Osteoblast (primary cell): ENCODE measurements at regions not wholly inside any gene's neighbourhood (a gene's known extent, or its start where the extent isn't known, plus 50 kb on each side); places are given as distances from the start of the nearest gene placed in this dataset.

ENCODE experiments used
- DNase-seq: peaks from one replicate; pipeline ENCODE4 v3.0.0; 2011; ENCODE audit warnings: low spot score, mixed read lengths; ENCODE audit not compliant: insufficient read length; ENCODE audit errors: missing footprints
- H2AFZ ChIP-seq: 2 replicates; pipeline ENCODE4 v1.6.0; 2011; ENCODE audit warnings: mild to moderate bottlenecking, low read length
- H3K27ac ChIP-seq: 2 replicates; pipeline ENCODE4 v1.5.1; 2011; ENCODE audit warnings: mild to moderate bottlenecking, low read depth, low read length, moderate library complexity
- H3K27me3 ChIP-seq: 2 replicates; pipeline ENCODE4 v1.6.0; 2012; ENCODE audit warnings: mild to moderate bottlenecking, control low read depth, inconsistent platforms, low read length, moderate library complexity; ENCODE audit not compliant: insufficient read depth
- H3K36me3 ChIP-seq: 2 replicates; pipeline ENCODE4 v1.5.1; 2011; ENCODE audit warnings: mild to moderate bottlenecking, low read length, control low read depth, moderate library complexity; ENCODE audit not compliant: insufficient read depth
- H3K4me1 ChIP-seq: 2 replicates; pipeline ENCODE4 v1.5.1; 2011; ENCODE audit warnings: mild to moderate bottlenecking, low read length, control low read depth, moderate library complexity; ENCODE audit not compliant: insufficient read depth
- H3K4me2 ChIP-seq: 2 replicates; pipeline ENCODE4 v1.6.0; 2011; ENCODE audit warnings: mild to moderate bottlenecking, low read length; ENCODE audit not compliant: insufficient read depth
- H3K4me3 ChIP-seq: fragments of 200-600 bp; sonication (generic); 3 replicates; pipeline ENCODE4 v1.5.1; 2012; ENCODE audit warnings: mild to moderate bottlenecking, low read length, inconsistent platforms; ENCODE audit not compliant: insufficient read depth
- H3K79me2 ChIP-seq: 2 replicates; pipeline ENCODE4 v1.6.0; 2012; ENCODE audit warnings: mild to moderate bottlenecking, low read length, control low read depth, inconsistent platforms; ENCODE audit not compliant: insufficient read depth
- H3K9me3 ChIP-seq: 2 replicates; pipeline ENCODE4 v1.5.1; 2011; ENCODE audit warnings: low read depth, low read length, control low read depth
- H4K20me1 ChIP-seq: 2 replicates; pipeline ENCODE4 v1.6.0; 2012; ENCODE audit warnings: mild to moderate bottlenecking, low read length, control low read depth; ENCODE audit not compliant: insufficient read depth
- TF ChIP-seq, protein P1 (sequence below): IDR thresholded peaks from 2 replicates; pipeline ENCODE4 v1.5.1; 2011; ENCODE audit warnings: mild to moderate bottlenecking, low read depth, low read length, moderate library complexity; ENCODE audit errors: extremely low read depth

DNA sequence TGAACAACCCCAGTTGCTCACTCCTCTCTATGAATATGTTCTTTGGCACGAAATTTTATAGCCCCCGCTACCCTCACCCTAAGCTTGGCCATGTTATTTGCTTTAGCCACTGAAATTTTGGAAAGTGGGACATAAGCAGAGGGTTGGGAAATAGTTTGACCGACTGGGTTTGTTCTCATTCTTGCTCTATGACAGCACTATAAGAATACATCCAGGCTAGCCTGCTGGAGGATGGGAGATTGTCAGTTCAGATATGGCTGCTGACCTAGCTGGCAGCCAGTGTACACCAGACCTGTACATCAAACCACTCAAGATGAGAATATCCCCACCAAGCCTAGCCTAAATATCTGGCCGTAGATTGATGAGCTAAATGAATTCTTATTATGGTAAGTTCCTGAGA lies 298.1 kb downstream of the PDGFC start:
- peak overlapping the region; percentile 64 for H3K4me2 ChIP-seq
- H3K36me3 ChIP-seq, result no peaks in the 10 kb centered on the region
- no peak for DNase-seq
- peak overlapping the region; percentile 39 for H2AFZ ChIP-seq
- H3K9me3 ChIP-seq, result no peaks in the 10 kb centered on the region
- no peaks in the 10 kb centered on the region for H4K20me1 ChIP-seq
- TF ChIP-seq, protein P1, sequence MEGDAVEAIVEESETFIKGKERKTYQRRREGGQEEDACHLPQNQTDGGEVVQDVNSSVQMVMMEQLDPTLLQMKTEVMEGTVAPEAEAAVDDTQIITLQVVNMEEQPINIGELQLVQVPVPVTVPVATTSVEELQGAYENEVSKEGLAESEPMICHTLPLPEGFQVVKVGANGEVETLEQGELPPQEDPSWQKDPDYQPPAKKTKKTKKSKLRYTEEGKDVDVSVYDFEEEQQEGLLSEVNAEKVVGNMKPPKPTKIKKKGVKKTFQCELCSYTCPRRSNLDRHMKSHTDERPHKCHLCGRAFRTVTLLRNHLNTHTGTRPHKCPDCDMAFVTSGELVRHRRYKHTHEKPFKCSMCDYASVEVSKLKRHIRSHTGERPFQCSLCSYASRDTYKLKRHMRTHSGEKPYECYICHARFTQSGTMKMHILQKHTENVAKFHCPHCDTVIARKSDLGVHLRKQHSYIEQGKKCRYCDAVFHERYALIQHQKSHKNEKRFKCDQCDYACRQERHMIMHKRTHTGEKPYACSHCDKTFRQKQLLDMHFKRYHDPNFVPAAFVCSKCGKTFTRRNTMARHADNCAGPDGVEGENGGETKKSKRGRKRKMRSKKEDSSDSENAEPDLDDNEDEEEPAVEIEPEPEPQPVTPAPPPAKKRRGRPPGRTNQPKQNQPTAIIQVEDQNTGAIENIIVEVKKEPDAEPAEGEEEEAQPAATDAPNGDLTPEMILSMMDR, result no peak
- H3K79me2 ChIP-seq, result no peaks in the 10 kb centered on the region
- no peaks in the 10 kb centered on the region for H3K27me3 ChIP-seq
- no peak overlapping the region for H3K4me3 ChIP-seq
- peak overlapping the region; percentile 59 for H3K27ac ChIP-seq
- H3K4me1 ChIP-seq, result peaks cover 20% of the 10 kb centered on the region

DNA sequence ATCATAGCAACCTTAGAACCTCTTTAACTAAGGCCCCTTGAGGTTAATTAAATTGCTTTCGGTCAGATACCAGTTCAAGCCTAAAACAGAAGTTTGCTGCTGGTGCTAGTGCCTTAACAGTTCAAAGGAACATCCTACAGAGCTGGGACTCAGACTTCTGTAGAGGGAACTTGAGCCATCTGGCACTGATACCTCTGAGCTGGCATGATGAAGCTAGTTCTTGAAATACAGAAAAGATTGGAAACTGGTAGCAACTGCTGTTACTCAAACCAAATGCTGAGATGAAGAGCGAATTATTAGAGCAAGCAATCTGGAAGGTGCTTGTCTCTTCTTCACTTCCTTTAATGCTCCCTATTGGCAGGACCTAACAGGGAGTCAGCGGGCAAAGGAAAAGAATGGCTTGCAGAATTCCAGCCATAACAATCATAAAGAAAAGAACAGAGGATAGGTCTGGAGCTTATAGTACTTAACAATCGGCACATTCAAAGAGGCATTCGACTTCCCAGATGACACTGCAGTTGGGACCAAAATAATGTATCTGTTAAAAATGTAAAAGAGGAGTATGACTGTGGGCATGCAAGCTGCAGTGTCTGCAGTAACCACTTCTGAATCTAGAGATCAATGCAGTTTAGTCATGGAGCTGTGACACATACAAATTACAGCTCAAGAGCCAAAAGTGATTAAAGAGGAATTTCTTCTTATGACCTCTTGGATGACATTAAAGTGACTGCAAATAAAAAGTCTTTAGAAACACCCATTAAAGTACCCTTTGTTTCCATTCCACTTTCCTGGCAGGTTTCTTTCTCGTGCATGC lies 298.9 kb downstream of the PDGFC start:
- Histone ChIP-seq H3K4me2 (peak overlapping the region; percentile 64), H4K20me1 (no peaks in the 10 kb centered on the region), H3K4me1 (peaks cover 20% of the 10 kb centered on the region), H3K27ac (peak overlapping the region; percentile 59), H3K36me3 (no peaks in the 10 kb centered on the region), H3K4me3 (no peak overlapping the region), H3K9me3 (no peaks in the 10 kb centered on the region), H3K79me2 (no peaks in the 10 kb centered on the region), H2AFZ (peak overlapping the region; percentile 13), H3K27me3 (no peaks in the 10 kb centered on the region)
- TF ChIP-seq, protein P1, result no peak
- peak; percentile 66 for DNase-seq

DNA sequence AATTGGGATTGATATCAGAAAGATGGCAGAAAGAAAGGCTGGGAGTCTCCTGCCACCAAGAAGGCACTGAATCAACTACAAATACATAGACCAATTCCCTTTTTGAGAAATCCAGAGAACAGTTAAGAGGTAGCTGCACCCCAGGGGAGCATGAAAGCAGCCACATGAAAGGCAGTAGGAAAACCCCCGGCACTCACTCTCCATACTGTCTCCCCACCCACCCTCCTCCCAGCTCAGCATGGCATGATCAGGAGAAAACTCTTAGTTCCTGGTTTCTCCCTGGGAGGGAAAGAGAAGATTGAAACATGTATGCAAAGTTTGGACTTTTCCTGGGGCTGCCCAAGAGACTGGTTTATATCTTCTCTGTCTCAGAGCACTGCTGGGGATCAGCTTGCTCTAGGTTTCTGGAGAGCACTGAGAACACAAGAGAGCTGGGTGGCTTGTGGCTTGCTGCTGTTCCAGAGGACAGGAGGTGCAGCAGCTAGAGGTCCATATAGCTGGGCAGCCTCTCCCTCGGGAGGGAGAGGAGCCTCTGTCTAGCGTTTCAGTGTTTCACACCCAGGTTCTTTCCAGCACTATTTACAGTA lies 305.7 kb downstream of the PDGFC start:
- no peaks in the 10 kb centered on the region for H3K36me3 ChIP-seq
- no peaks in the 10 kb centered on the region for H4K20me1 ChIP-seq
- no peak for DNase-seq
- H3K4me1 ChIP-seq, result peaks cover 8% of the 10 kb centered on the region
- no peaks in the 10 kb centered on the region for H3K9me3 ChIP-seq
- H3K4me2 ChIP-seq, result no peak overlapping the region
- H3K27me3 ChIP-seq, result no peaks in the 10 kb centered on the region
- TF ChIP-seq, protein P1, result no peak
- no peak overlapping the region for H2AFZ ChIP-seq
- no peak overlapping the region for H3K27ac ChIP-seq
- H3K4me3 ChIP-seq, result no peak overlapping the region
- no peaks in the 10 kb centered on the region for H3K79me2 ChIP-seq

DNA sequence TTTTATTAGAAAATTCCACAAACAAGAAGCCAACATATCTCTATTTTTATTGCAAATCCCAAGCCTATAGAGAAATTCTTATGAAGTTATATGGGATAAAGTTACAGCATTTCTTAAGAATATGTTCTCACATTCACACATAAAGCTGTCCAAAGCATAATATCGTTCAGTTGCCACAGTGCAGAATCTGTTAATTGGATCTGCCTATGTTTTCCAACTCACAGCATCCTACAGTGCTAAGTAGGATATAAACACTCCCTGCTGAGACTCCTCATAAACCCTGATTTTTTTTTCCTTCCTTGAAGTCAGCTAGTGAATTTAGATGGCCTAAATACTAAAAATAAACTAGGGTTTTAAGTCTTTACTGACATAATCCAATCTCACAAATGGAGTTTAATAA lies 307.9 kb downstream of the PDGFC start:
- TF ChIP-seq, protein P1, result no peak
- Histone ChIP-seq H3K27me3 (no peaks in the 10 kb centered on the region), H2AFZ (no peak overlapping the region), H3K9me3 (no peaks in the 10 kb centered on the region), H3K4me3 (no peak overlapping the region), H3K4me1 (peaks cover 12% of the 10 kb centered on the region), H3K79me2 (no peaks in the 10 kb centered on the region), H3K27ac (no peak overlapping the region), H4K20me1 (no peaks in the 10 kb centered on the region), H3K36me3 (no peaks in the 10 kb centered on the region), H3K4me2 (no peak overlapping the region)
- DNase-seq, result no peak
